Activated T-helper 2 cell treated with anti-CD3 and anti-CD28 coated beads, Interferon-gamma antibody, Interleukin-2, Interleukin-4, amounts not matched to agents 10 μg/mL and 5 μg/mL and 100 μg/mL, durations not matched to agents 14 hours and 24 hours and 36 hours (primary cell): ENCODE measurements at regions not wholly inside any gene's neighbourhood (a gene's known extent, or its start where the extent isn't known, plus 50 kb on each side); places are given as distances from the start of the nearest gene placed in this dataset.
"Not testable (repeated sequence)": the region's sequence is repeated elsewhere in the genome, so short reads cannot be mapped to it uniquely, and the experiment has no call there.

ENCODE experiments used
- DNase-seq: peaks from one replicate; pipeline ENCODE4 v3.0.0; 2021; ENCODE audit warnings: low spot score
- H3K27ac Mint-ChIP-seq: one replicate; pipeline ENCODE4 v1.8.0; 2021; ENCODE audit warnings: mixed read lengths
- H3K27me3 Mint-ChIP-seq: one replicate; pipeline ENCODE4 v1.8.0; 2021; ENCODE audit warnings: low read depth, mixed read lengths
- H3K36me3 Mint-ChIP-seq: one replicate; pipeline ENCODE4 v1.8.0; 2021; ENCODE audit warnings: low read depth, mixed read lengths
- H3K4me1 Mint-ChIP-seq: one replicate; pipeline ENCODE4 v1.8.0; 2021; ENCODE audit warnings: low read depth, mixed read lengths
- H3K4me3 Mint-ChIP-seq: one replicate; pipeline ENCODE4 v1.8.0; 2021; ENCODE audit warnings: low read depth, mild to moderate bottlenecking, moderate library complexity, mixed read lengths
- H3K9me3 Mint-ChIP-seq: one replicate; pipeline ENCODE4 v1.8.0; 2021; ENCODE audit warnings: mixed read lengths
- intact Hi-C: fragments of 100-400 bp; cut with micrococcal nuclease; formaldehyde crosslinking; loops from one replicate; pipeline ENCODE4 v1.15.1; 2023

DNA sequence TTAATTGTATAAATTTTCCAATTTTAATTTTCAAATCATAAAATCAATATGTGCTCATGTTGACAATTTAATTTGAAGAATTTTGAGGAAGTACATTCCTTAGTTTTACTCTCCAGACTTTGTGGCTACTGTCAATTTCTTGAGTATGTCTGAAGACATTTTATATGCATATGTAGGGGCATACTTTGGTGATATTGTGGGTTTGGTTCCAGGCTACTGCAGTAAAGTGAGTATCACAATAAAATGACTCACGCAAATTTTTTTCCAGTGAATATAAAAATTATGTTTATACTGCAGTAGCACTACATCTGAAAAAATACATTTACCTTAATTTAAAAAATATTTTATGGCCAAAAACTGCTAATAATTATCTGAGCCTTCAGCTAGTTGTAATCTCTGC lies 123.2 kb upstream of the PLCL2 start:
- Mint-ChIP-seq H3K36me3 (no peaks in the 10 kb centered on the region), H3K4me1 (peaks cover 2% of the 10 kb centered on the region), H3K9me3 (no peaks in the 10 kb centered on the region), H3K27ac (no peak overlapping the region), H3K4me3 (no peak overlapping the region), H3K27me3 (peaks cover 10% of the 10 kb centered on the region)
- intact Hi-C loops = no loop called here
- DNase-seq = no peak

DNA sequence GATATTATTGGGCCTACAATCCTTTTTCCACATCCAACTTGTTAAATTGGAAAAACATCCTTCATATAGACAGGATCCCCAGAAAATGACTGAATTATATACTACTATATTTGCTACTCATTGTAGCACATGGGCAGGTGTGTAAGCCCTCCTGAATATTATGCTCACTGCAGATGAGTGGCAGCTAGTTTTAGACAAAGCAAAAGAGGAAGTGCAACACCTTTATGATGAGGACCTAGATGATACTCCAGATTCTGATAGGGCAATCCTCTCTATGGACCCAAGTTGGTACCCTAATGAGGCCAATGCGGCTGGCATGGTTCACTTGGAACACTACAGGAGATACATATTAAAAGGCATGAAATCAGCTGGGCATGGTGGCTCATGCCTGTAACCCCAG lies 119.1 kb upstream of the PLCL2 start:
- Mint-ChIP-seq H3K4me1 (peaks cover 2% of the 10 kb centered on the region), H3K9me3 (no peaks in the 10 kb centered on the region), H3K27me3 (peaks cover 6% of the 10 kb centered on the region), H3K36me3 (no peaks in the 10 kb centered on the region), H3K4me3 (no peak overlapping the region), H3K27ac (no peak overlapping the region)
- intact Hi-C loops = no loop called here
- no peak for DNase-seq

DNA sequence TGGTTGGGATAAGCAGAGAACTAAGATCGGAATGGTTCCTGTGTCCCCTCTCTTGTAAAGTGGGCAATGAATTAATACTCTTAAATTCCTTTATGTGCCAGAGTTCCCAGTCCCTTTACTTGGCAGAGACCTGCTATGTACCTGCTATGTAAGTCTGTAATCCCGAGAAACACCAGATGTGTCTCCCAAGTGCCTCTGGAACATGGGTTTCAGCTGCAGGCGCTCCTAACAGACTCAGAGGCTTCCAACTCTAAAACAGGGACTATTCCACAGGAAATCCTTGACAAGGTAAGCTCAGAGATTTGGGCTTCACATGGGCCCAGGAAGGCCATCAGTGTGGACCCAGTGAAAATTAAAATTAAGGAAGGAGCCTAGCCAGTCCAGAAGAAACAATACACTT lies 117.7 kb upstream of the PLCL2 start:
- Mint-ChIP-seq H3K36me3 (no peaks in the 10 kb centered on the region), H3K4me3 (no peak overlapping the region), H3K9me3 (no peaks in the 10 kb centered on the region), H3K4me1 (peaks cover 2% of the 10 kb centered on the region), H3K27ac (no peak overlapping the region), H3K27me3 (peaks cover 6% of the 10 kb centered on the region)
- DNase-seq = no peak
- intact Hi-C loops = no loop called here

DNA sequence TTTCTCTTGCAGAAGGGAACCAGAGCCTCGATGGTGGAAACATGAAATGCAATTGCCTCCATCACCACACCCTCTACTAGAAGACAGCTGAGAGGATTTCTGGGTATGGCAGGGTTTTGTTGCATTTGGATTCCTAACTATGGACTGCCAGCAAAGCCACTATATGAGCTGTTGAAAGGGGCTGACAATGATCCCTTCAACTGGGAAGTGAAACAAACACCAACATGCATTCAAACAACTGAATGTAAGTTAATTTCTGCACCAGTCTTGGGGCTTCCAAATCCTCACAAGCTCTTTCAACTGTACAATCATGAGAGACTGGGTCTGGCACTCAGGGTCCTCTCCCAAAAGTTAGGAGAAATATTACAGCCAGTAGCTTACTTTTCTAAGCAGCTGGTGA lies 116.7 kb upstream of the PLCL2 start:
- no peaks in the 10 kb centered on the region for H3K36me3 Mint-ChIP-seq
- H3K9me3 Mint-ChIP-seq = no peaks in the 10 kb centered on the region
- H3K4me3 Mint-ChIP-seq = no peak overlapping the region
- H3K27me3 Mint-ChIP-seq = peaks cover 4% of the 10 kb centered on the region
- DNase-seq = no peak
- no peak overlapping the region for H3K27ac Mint-ChIP-seq
- H3K4me1 Mint-ChIP-seq = no peaks in the 10 kb centered on the region
- intact Hi-C loops = no loop called here

DNA sequence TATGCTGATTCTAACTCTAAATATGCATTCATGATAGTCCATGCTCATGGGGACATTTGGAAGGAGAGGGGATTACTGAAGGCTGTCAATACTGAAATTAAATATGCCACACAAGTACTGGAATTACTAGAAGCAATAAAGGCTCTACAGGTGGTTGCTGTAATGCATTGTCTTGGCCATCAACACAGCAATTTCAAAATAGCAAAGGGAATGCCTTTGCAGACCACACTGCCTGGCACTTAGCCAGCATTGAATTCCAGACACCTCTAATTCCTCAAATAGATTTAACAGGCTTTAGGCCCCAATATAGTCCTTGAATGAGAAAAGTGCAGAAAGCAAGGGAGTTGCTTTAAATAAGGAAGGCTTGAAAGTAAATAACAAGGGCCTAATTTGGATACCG lies 115.8 kb upstream of the PLCL2 start:
- Mint-ChIP-seq H3K36me3 (no peaks in the 10 kb centered on the region), H3K4me3 (no peak overlapping the region)

DNA sequence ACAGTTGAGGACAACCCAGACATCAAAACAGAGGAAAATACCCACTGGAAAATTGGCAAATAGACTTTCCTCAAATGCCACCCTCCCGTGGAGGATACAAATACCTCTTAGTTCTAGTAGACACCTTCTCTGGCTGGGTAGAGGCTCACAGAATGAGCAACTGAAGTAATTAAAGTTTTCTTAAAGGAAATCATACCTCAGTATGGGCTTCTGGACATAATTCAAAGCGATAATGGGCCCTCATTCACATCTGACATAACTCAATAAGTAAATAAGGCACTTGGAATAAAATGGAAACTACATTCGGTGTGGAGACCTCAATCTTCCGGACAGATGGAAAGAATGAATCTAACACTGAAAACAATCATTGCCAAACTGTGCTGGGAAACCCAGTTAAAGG lies 115.2 kb upstream of the PLCL2 start:
- H3K27me3 Mint-ChIP-seq = peaks cover 4% of the 10 kb centered on the region
- H3K9me3 Mint-ChIP-seq = no peaks in the 10 kb centered on the region
- no peak for DNase-seq
- intact Hi-C loops = no loop called here
- H3K36me3 Mint-ChIP-seq = no peaks in the 10 kb centered on the region
- H3K27ac Mint-ChIP-seq = no peak overlapping the region
- H3K4me1 Mint-ChIP-seq = peaks cover 2% of the 10 kb centered on the region
- H3K4me3 Mint-ChIP-seq = no peak overlapping the region

More for the DNA sequence above, 115.8 kb upstream of the PLCL2 start:
- Mint-ChIP-seq H3K9me3 (no peaks in the 10 kb centered on the region), H3K27me3 (peaks cover 4% of the 10 kb centered on the region), H3K27ac (no peak overlapping the region), H3K4me1 (no peaks in the 10 kb centered on the region)
- DNase-seq = no peak
- intact Hi-C loops = no loop called here

DNA sequence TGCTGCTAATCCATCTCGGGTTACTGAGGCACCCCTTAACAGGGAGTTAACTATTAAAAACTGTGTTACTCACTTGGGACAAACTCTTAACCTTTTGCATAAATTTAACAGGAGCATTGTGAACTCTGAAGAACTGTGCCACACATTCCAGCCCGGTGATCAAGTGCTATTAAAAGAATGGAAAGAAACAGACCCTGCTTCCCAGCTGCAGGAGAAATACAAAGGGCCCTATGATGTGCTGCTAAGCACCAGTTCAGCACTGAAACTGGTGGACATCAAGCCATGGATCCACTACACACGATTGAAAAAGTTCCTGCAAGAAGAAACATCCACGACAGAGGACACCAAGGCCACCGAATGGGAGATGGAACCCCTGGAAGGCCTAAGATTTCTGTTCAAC lies 114.7 kb upstream of the PLCL2 start:
- no peak for DNase-seq
- H3K4me3 Mint-ChIP-seq = no peak overlapping the region
- H3K36me3 Mint-ChIP-seq = no peaks in the 10 kb centered on the region
- no peak overlapping the region for H3K27ac Mint-ChIP-seq
- H3K9me3 Mint-ChIP-seq = no peaks in the 10 kb centered on the region
- intact Hi-C loops = no loop called here
- H3K27me3 Mint-ChIP-seq = peaks cover 7% of the 10 kb centered on the region
- H3K4me1 Mint-ChIP-seq = peaks cover 4% of the 10 kb centered on the region

DNA sequence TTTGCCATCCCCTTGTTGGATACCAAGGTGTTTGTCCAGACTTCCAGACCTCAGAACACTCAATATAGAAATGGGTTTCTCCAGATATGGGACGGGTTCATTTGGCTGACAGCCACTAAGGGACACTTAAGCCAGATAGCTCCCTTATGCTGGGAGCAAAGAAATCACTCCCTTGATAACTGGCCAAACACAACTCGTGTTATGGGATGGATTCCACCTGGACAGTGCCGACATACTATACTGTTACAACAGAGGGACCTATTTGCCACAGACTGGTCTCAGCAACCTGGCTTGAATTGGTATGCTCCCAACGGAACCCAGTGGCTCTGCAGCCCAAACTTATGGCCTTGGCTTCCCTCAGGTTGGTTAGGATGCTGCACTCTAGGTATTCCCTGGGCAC lies 114.0 kb upstream of the PLCL2 start:
- no peak for DNase-seq
- intact Hi-C loops = no loop called here
- Mint-ChIP-seq H3K4me3 (no peak overlapping the region), H3K36me3 (no peaks in the 10 kb centered on the region), H3K9me3 (no peaks in the 10 kb centered on the region), H3K27ac (no peak overlapping the region), H3K4me1 (peaks cover 4% of the 10 kb centered on the region), H3K27me3 (peaks cover 7% of the 10 kb centered on the region)

DNA sequence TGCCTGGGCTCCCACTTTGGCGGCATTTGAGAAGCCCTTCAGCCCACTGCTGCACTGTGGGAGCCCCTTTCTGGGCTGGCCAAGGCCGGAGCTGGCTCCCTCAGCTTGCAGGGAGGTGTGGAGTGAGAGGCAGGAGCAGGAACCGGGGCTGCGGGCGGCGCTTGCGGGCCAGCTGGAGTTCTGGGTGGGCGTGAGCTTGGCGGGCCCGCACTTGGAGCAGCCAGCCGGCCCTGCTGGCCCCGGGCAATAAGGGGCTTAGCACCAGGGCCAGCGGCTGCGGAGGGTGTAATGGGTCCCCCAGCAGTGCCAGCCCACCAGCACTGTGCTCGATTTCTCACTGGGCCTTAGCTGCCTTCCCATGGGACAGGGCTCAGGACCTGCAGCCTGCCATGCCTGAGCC lies 111.2 kb upstream of the PLCL2 start:
- H3K27ac Mint-ChIP-seq, DNase-seq, intact Hi-C loops, H3K4me3 Mint-ChIP-seq, H3K9me3 Mint-ChIP-seq, H3K4me1 Mint-ChIP-seq, H3K36me3 Mint-ChIP-seq: not testable (repeated sequence)
- H3K27me3 Mint-ChIP-seq = peaks cover 13% of the 10 kb centered on the region

DNA sequence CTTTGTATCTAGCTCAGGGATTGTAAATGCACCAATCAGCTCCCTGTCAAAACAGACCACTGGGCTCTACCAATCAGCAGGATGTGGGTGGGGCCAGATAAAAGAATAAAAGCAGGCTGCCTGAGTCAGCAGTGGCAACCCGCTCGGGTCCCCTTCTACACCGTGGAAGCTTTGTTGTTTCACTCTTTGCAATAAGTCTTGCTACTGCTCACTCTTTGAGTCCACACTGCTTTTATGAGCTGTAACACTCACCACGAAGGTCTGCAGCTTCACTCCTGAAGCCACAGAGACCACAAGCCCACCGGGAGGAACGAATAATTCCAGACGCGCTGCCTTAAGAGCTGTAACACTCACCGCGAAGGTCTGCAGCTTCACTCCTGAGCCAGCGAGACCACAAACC lies 110.2 kb upstream of the PLCL2 start:
- H3K4me3 Mint-ChIP-seq, H3K27ac Mint-ChIP-seq, DNase-seq, H3K36me3 Mint-ChIP-seq, H3K9me3 Mint-ChIP-seq, H3K4me1 Mint-ChIP-seq, intact Hi-C loops: not testable (repeated sequence)
- H3K27me3 Mint-ChIP-seq = peaks cover 16% of the 10 kb centered on the region

DNA sequence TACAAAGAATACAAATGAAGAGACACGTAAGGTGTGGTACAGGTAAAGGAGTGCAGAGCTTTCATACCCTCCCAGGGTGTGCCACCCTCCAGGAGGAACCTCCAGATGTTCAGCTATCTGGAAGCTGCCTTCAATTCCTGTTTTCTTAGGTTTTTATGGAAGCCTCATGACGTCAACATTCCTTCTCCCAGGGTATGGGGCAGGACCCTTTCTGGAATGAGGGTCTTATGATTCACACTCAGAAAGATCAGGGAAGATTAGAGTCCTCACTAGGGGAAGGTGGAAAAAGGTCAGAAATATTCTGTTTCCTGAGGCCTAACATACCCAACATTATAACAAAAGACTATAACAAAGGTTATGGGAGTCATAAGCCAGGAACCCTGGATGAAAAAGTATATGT lies 99.8 kb upstream of the PLCL2 start:
- Mint-ChIP-seq H3K27me3 (peaks cover 2% of the 10 kb centered on the region), H3K27ac (no peak overlapping the region), H3K4me3 (no peak overlapping the region), H3K36me3 (no peaks in the 10 kb centered on the region), H3K9me3 (no peaks in the 10 kb centered on the region), H3K4me1 (no peaks in the 10 kb centered on the region)
- DNase-seq = no peak
- intact Hi-C loops = no loop called here

DNA sequence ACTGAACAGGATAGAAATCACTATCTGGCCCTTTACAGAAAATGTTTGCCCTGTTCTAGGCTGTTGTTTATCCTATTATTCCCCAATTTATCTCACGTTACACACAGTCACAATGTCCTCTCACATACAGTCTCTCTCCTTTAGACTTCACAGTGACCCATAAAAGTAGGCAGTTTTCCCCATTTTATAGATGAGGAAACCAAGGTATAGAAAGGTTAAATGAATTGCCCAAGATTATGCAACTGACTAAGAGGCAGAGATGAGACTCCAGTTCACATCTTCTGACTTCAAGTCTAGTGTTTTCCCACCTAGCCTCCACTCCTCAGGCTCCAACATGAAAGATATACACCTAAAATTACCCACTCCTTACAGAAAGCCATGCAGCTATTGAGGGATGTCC lies 99.3 kb upstream of the PLCL2 start:
- peaks cover 4% of the 10 kb centered on the region for H3K4me1 Mint-ChIP-seq
- H3K4me3 Mint-ChIP-seq = no peak overlapping the region
- peaks cover 2% of the 10 kb centered on the region for H3K27me3 Mint-ChIP-seq
- intact Hi-C loops = no loop called here
- DNase-seq = no peak
- no peak overlapping the region for H3K27ac Mint-ChIP-seq
- no peaks in the 10 kb centered on the region for H3K9me3 Mint-ChIP-seq
- no peaks in the 10 kb centered on the region for H3K36me3 Mint-ChIP-seq

DNA sequence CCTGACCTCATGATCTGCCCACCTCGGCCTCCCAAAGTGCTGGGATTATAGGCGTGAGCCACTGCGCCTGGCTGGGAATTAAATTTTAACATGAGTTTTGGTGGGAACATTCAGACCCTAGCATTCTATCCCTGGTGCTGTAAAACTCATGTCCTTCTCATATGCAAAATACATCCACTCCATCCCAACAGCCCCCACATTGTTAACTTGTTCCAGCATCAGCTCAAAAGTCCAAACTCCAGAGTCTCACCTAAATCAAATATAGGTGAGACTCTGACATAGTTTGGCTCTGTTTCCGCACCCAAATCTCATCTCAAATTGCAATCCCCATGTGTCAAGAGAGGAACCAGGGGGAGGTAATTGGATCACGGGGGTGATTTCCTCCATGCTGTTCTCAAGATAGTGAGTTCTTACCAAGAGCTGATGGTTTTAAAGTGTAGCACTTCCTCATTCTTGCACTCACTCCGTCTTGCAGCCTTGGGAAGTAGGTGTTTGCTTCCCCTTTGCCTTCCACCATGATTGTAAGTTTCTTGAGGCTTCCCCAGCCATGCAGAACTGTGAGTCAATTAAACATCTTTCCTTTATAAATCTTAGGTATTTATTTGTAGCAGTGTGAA lies 96.2 kb upstream of the PLCL2 start:
- peaks cover 4% of the 10 kb centered on the region for H3K27me3 Mint-ChIP-seq
- no peak overlapping the region for H3K27ac Mint-ChIP-seq
- no peaks in the 10 kb centered on the region for H3K36me3 Mint-ChIP-seq
- intact Hi-C loops = no loop called here
- no peak overlapping the region for H3K4me3 Mint-ChIP-seq
- peaks cover 9% of the 10 kb centered on the region for H3K4me1 Mint-ChIP-seq
- no peaks in the 10 kb centered on the region for H3K9me3 Mint-ChIP-seq
- DNase-seq = no peak
